PFSK-1 (cell line): ENCODE measurements at regions not wholly inside any gene's neighbourhood (a gene's known extent, or its start where the extent isn't known, plus 50 kb on each side); places are given as distances from the start of the nearest gene placed in this dataset.

Source experiments
- FOXP2 ChIP-seq: optimal IDR thresholded peaks from 2 replicates; pipeline ENCODE3; 2011; ENCODE audit warnings: borderline replicate concordance, control low read depth, inconsistent platforms; ENCODE audit not compliant: insufficient read depth; ENCODE audit errors: extremely low read length, extremely low read depth
- POLR2AphosphoS5 ChIP-seq: IDR thresholded peaks from 2 replicates; pipeline ENCODE4 v1.6.1; 2012; ENCODE audit warnings: low read depth, mild to moderate bottlenecking, control low read depth, low read length, moderate library complexity
- REST ChIP-seq, 2 experiments: IDR thresholded peaks; 2 replicates each; pipeline versions ENCODE4 v1.6.1 to v1.8.0; 2011 to 2012; ENCODE audit warnings: low read depth in 2 of 2, low read length in 2 of 2, control low read depth in 1 of 2, inconsistent platforms in 1 of 2, mild to moderate bottlenecking in 1 of 2, moderate library complexity in 1 of 2; ENCODE audit not compliant: insufficient read depth in 1 of 2
- SIN3A ChIP-seq: IDR thresholded peaks from 2 replicates; pipeline ENCODE4 v1.6.1; 2012; ENCODE audit warnings: mild to moderate bottlenecking, low read length, moderate library complexity, borderline replicate concordance; ENCODE audit not compliant: insufficient read depth
- TAF1 ChIP-seq: IDR thresholded peaks from 2 replicates; pipeline ENCODE4 v1.6.1; 2012; ENCODE audit warnings: low read length, control low read depth, borderline replicate concordance; ENCODE audit not compliant: insufficient read depth

- TF ChIP-seq REST (IDR thresholded peaks at IDR 0.05; ENCODE audit: insufficient read depth in 1 of 2, low read depth in 2 of 2, low read length in 2 of 2) = no peak
- no peak for TF ChIP-seq SIN3A
- no peak for TF ChIP-seq TAF1
- no peak for TF ChIP-seq POLR2AphosphoS5
- TF ChIP-seq FOXP2 = no peak
These were observed 465.4 kb upstream of the C16orf82 start for GRCh38 chr16:26601335-26601734.

- TF ChIP-seq SIN3A (no peak), REST (IDR thresholded peaks at IDR 0.05; ENCODE audit: insufficient read depth in 1 of 2, low read depth in 2 of 2, low read length in 2 of 2) (no peak), FOXP2 (no peak), POLR2AphosphoS5 (no peak)
These were observed 461.0 kb upstream of the C16orf82 start for GRCh38 chr16:26605626-26606271.

DNA sequence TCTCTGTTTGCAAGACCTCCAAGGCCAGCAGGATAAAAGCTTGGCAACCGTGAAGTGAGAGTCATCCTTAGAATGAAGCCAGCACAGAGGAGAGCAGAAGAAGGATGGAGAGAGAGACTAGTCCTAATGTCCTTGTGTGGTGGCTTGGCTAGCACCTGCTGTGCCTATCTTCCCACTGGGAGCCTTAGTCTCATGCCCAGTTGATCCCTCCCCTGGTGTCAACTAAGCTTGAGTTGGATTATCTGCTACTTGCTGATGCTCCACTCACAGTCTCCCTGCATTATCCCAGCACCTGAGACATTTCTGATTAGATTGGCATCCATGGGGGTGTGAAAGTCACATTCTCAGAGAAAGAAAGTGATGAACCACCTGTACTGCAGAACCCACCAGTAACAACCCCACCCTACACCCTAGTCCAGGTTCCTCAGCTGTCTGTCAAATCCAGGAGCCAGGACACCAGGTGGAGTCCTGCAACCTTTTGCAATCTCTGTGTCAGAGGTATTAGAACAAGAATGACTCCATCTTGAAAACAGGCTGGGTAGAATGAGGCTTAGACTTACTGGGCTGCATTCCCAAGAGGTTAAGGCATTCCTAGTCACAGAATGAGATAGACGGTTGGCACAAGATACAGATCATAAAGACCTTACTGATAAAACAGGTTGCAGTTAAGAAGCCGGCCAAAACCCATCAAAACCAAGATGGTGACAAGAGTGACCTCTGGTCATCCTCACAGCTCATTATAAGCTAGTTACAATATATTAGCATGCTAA lies 460.2 kb upstream of the C16orf82 start:
- TF ChIP-seq POLR2AphosphoS5 (no peak), FOXP2 (no peak), REST (IDR thresholded peaks at IDR 0.05; ENCODE audit: insufficient read depth in 1 of 2, low read depth in 2 of 2, low read length in 2 of 2) (no peak), SIN3A (no peak), TAF1 (no peak)

GRCh38 chr16:26614237-26614841 lies 452.4 kb upstream of the C16orf82 start:
- TF ChIP-seq POLR2AphosphoS5 = no peak
- TF ChIP-seq FOXP2 = no peak
- TF ChIP-seq REST (IDR thresholded peaks at IDR 0.05; ENCODE audit: insufficient read depth in 1 of 2, low read depth in 2 of 2, low read length in 2 of 2) = no peak
- TF ChIP-seq SIN3A = no peak
- TF ChIP-seq TAF1 = no peak
